ENCODE measurements at regions not wholly inside any gene's neighbourhood (a gene's known extent, or its start where the extent isn't known, plus 50 kb on each side); places are given as distances from the start of the nearest gene placed in this dataset.

GRCh38 chr11:8766043-8766987 lies 83.7 kb downstream of the RPL27A start:
- no peaks in the 10 kb centered on the region for H3K36me3 Mint-ChIP-seq (ENCODE audit: insufficient read depth, unreplicated experiment)
- H3K27ac Mint-ChIP-seq (ENCODE audit: unreplicated experiment) = no peak overlapping the region
- CTCF ChIA-PET = no interaction called here
- BruUV-seq (replicated peaks) = no TSS peak
- DNase-seq = no peak
- no peaks in the 10 kb centered on the region for H3K9me3 Mint-ChIP-seq (ENCODE audit: low read depth, unreplicated experiment)
- peaks cover 29% of the 10 kb centered on the region for H3K4me1 Mint-ChIP-seq (ENCODE audit: low read depth, unreplicated experiment)
- TF ChIP-seq, protein P1, sequence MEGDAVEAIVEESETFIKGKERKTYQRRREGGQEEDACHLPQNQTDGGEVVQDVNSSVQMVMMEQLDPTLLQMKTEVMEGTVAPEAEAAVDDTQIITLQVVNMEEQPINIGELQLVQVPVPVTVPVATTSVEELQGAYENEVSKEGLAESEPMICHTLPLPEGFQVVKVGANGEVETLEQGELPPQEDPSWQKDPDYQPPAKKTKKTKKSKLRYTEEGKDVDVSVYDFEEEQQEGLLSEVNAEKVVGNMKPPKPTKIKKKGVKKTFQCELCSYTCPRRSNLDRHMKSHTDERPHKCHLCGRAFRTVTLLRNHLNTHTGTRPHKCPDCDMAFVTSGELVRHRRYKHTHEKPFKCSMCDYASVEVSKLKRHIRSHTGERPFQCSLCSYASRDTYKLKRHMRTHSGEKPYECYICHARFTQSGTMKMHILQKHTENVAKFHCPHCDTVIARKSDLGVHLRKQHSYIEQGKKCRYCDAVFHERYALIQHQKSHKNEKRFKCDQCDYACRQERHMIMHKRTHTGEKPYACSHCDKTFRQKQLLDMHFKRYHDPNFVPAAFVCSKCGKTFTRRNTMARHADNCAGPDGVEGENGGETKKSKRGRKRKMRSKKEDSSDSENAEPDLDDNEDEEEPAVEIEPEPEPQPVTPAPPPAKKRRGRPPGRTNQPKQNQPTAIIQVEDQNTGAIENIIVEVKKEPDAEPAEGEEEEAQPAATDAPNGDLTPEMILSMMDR (IDR thresholded peaks at IDR 0.05; ENCODE audit: unreplicated experiment) = no peak
- intact Hi-C loops (cut with micrococcal nuclease; ENCODE audit: unreplicated experiment) = loop anchor here (5.0 kb wide), 2 partner anchors 49 to 79 kb away; no protein-coding TSS in a partner anchor
- no peak overlapping the region for H3K4me3 Mint-ChIP-seq (ENCODE audit: low read depth, unreplicated experiment)
- H3K27me3 Mint-ChIP-seq (ENCODE audit: unreplicated experiment) = no peaks in the 10 kb centered on the region

DNA sequence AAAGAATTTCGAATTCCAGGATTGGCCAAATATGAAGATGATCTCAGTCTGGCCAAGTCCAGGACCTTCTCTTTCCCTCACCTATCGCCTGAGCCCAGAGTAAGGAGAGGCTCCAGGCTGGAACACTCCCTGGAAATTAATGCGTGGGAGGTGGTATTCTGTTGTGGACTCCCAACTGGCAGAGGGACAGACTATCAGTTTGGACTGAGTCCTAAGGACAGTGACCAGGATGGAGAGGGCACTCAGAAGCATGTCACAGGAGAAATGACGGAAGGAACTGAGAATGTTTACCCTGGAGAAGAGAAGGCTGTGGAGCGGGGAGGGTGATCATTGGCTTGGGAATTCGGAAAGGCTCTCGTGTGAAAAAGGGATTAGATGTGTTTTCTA lies 84.4 kb downstream of the RPL27A start:
- Mint-ChIP-seq H3K27me3 (ENCODE audit: unreplicated experiment) (no peaks in the 10 kb centered on the region), H3K4me1 (ENCODE audit: low read depth, unreplicated experiment) (peaks cover 29% of the 10 kb centered on the region), H3K4me3 (ENCODE audit: low read depth, unreplicated experiment) (no peak overlapping the region), H3K9me3 (ENCODE audit: low read depth, unreplicated experiment) (no peaks in the 10 kb centered on the region), H3K27ac (ENCODE audit: unreplicated experiment) (no peak overlapping the region), H3K36me3 (ENCODE audit: insufficient read depth, unreplicated experiment) (no peaks in the 10 kb centered on the region)
- intact Hi-C loops (cut with micrococcal nuclease; ENCODE audit: unreplicated experiment) = loop anchor here (5.0 kb wide), 2 partner anchors 50 to 80 kb away; no protein-coding TSS in a partner anchor
- no TSS peak for BruUV-seq (replicated peaks)
- TF ChIP-seq, protein P1 (IDR thresholded peaks at IDR 0.05; ENCODE audit: unreplicated experiment) = no peak
- no peak for DNase-seq
- CTCF ChIA-PET = no interaction called here

- no peak overlapping the region for H3K27ac Mint-ChIP-seq (ENCODE audit: unreplicated experiment)
- no peaks in the 10 kb centered on the region for H3K9me3 Mint-ChIP-seq (ENCODE audit: low read depth, unreplicated experiment)
- CTCF ChIA-PET = no interaction called here
- no peaks in the 10 kb centered on the region for H3K27me3 Mint-ChIP-seq (ENCODE audit: unreplicated experiment)
- H3K4me3 Mint-ChIP-seq (ENCODE audit: low read depth, unreplicated experiment) = no peak overlapping the region
- H3K4me1 Mint-ChIP-seq (ENCODE audit: low read depth, unreplicated experiment) = peaks cover 29% of the 10 kb centered on the region
- TF ChIP-seq, protein P1 (IDR thresholded peaks at IDR 0.05; ENCODE audit: unreplicated experiment) = no peak
- BruUV-seq (replicated peaks) = no TSS peak
- intact Hi-C loops (cut with micrococcal nuclease; ENCODE audit: unreplicated experiment) = loop anchor here (5.0 kb wide), 2 partner anchors 50 to 80 kb away; no protein-coding TSS in a partner anchor
- DNase-seq = no peak
- H3K36me3 Mint-ChIP-seq (ENCODE audit: insufficient read depth, unreplicated experiment) = no peaks in the 10 kb centered on the region
Measured at GRCh38 chr11:8767466-8768142, 85.0 kb downstream of the RPL27A start.

DNA sequence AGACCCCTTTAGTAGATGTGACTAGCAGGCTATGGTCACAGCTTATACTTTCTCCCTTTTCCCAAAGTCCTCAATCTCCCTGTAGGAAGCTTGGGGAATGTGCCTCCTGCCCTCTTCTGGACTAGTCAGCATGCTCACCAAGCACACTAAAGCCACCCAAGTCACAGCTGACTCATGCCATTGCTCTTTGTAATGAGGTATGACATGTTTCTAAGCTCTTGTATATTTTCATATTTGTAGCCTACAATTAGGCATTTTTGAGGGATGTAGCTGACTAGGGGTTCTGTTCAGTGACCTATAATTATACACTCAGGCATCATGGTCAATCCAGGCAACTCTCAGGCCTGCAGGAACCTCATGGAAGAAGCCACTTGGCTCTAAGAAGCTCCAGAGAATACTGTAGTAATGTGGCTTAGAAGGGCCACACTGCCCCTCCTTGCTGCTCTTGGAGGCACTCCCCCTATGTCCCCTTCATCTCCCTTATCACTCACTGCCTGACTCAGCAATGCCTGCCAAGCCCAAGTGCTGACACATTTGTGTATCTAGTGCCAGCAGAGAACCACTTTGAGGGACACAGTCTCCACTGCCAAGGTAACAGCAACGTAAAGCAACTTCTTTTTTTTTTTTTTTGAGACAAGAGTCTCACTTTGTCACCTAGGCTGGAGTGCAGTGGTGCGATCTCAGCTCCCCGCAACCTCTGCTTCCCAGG lies 86.2 kb downstream of the RPL27A start:
- CTCF ChIA-PET = interaction anchor here (0.7 kb wide), 1 partner anchor 102 kb away, joined by 3 read pairs; no protein-coding TSS in a partner anchor
- Mint-ChIP-seq H3K4me1 (ENCODE audit: low read depth, unreplicated experiment) (peaks cover 21% of the 10 kb centered on the region), H3K9me3 (ENCODE audit: low read depth, unreplicated experiment) (no peaks in the 10 kb centered on the region), H3K36me3 (ENCODE audit: insufficient read depth, unreplicated experiment) (no peaks in the 10 kb centered on the region), H3K4me3 (ENCODE audit: low read depth, unreplicated experiment) (no peak overlapping the region), H3K27me3 (ENCODE audit: unreplicated experiment) (no peaks in the 10 kb centered on the region), H3K27ac (ENCODE audit: unreplicated experiment) (no peak overlapping the region)
- TF ChIP-seq, protein P1 (IDR thresholded peaks at IDR 0.05; ENCODE audit: unreplicated experiment) = no peak
- DNase-seq = peak; percentile 12
- intact Hi-C loops (cut with micrococcal nuclease; ENCODE audit: unreplicated experiment) = loop anchor here (5.0 kb wide), 2 partner anchors 51 to 81 kb away; no protein-coding TSS in a partner anchor
- BruUV-seq (replicated peaks) = no TSS peak
